Colonic mucosa (tissue), 4 donors: ENCODE measurements at regions not wholly inside any gene's neighbourhood (a gene's known extent, or its start where the extent isn't known, plus 50 kb on each side); places are given as distances from the start of the nearest gene placed in this dataset.
"Not testable (repeated sequence)": the region's sequence is repeated elsewhere in the genome, so short reads cannot be mapped to it uniquely, and the experiment has no call there.

Experiments used
- DNase-seq: peaks from one replicate; pipeline ENCODE4 v3.0.0-alpha.2; 2020
- H3K27ac ChIP-seq: fragments of 200-600 bp; one replicate; pipeline ENCODE4 v1.8.0; 2021
- H3K27me3 ChIP-seq: fragments of 200-600 bp; one replicate; pipeline ENCODE4 v1.8.0; 2021
- H3K36me3 ChIP-seq: fragments of 200-600 bp; one replicate; pipeline ENCODE4 v1.8.0; 2021
- H3K4me1 ChIP-seq: fragments of 200-600 bp; one replicate; pipeline ENCODE4 v1.8.0; 2021; ENCODE audit warnings: mild to moderate bottlenecking
- H3K4me3 ChIP-seq: fragments of 200-600 bp; one replicate; pipeline ENCODE4 v1.8.0; 2021
- H3K9ac ChIP-seq, 2 donors: one replicate each; pipeline ENCODE4 v1.7.0; 2013; ENCODE audit warnings: control low read depth in 2 of 2, low read depth in 2 of 2, low read length in 2 of 2
- H3K9me3 ChIP-seq: fragments of 200-600 bp; one replicate; pipeline ENCODE4 v1.8.0; 2021
- CTCF ChIP-seq: fragments of 200-600 bp; IDR thresholded peaks from one replicate; pipeline ENCODE4 v1.8.0; 2022; ENCODE audit warnings: antibody characterized with exemption, mild to moderate bottlenecking
- intact Hi-C: fragments of 100-400 bp; cut with DNase I; formaldehyde crosslinking; loops from one replicate; pipeline ENCODE4 v1.14.1; 2022
- donor health status: healthy.
- donor health status: DM: no; HTN: no; CAD: no.
- donor health status: DM: no; HTN: no; CAD: no.

DNA sequence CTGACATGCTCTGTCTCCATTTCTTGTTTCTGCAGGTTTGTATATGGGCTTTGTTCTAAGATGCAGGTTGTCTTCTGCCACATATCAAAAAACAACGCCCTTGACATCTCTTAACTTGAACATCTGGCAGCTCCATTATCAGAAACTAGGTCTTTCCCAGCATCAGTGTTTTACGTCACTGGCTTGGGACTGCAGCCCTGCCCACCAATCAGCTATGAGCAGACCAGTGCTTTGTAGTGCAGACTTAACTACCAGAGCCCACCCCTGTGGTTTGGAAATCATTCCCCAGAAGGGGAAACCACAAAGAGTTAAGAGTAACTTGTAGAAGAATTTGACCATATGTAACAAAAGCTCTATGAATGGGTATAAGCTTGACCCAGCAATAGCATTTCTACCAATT lies 132.4 kb downstream of the SEPTIN14 start:
- no peaks in the 10 kb centered on the region for H3K36me3 ChIP-seq
- no peak for TF ChIP-seq CTCF
- no peaks in the 10 kb centered on the region for H3K27me3 ChIP-seq
- DNase-seq: no peak
- H3K27ac ChIP-seq: no peak overlapping the region
- no peak overlapping the region for H3K9ac ChIP-seq
- no peaks in the 10 kb centered on the region for H3K9me3 ChIP-seq
- intact Hi-C loops: no loop called here
- H3K4me3 ChIP-seq: no peak overlapping the region
- H3K4me1 ChIP-seq: no peaks in the 10 kb centered on the region

GRCh38 chr7:55723621-55723941 lies 139.0 kb downstream of the SEPTIN14 start:
- no peaks in the 10 kb centered on the region for H3K27me3 ChIP-seq
- no peak overlapping the region for H3K9ac ChIP-seq
- DNase-seq: no peak
- intact Hi-C loops: loop anchor here (5.0 kb wide), 1 partner anchor 81 kb away; no protein-coding TSS in a partner anchor
- H3K36me3 ChIP-seq: no peaks in the 10 kb centered on the region
- TF ChIP-seq CTCF: no peak
- no peak overlapping the region for H3K4me3 ChIP-seq
- H3K27ac ChIP-seq: no peak overlapping the region
- no peaks in the 10 kb centered on the region for H3K9me3 ChIP-seq
- no peaks in the 10 kb centered on the region for H3K4me1 ChIP-seq

DNA sequence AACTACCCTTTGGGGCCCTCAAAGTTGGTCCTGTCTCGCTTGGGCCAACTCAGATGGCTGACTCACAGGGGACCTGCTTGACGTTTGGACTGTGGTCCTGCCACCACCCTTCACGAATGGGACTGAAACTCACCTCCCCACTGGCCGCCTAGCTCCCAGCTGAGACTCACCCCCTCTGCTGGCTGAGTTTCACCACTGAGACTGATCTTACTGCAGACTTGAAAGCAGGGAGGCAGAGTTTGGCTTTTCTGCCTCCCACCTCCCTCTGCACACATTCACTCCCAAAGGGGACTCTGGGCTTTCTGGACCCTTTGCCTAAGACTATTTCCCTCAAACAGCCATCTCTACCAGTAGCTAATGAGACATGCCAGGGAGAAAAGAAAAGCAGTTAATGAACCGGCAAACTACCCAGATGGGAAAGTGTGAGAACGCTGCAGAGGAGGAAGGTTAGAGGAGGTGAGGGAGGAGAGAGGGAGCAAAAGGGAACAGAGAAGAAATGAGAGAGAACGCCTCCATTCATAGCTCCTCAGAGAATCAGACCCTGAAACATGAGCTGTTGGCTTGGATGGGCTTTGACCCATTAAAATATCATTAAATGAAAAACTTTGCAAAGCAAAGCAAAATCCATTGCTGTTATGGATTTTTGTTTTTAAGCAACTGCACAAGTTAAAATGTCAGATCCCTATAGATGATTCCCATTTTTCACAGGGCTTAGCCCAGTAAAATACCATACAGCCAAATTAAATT lies 139.5 kb downstream of the SEPTIN14 start:
- not testable (repeated sequence) for H3K36me3 ChIP-seq, H3K27me3 ChIP-seq, H3K9me3 ChIP-seq, H3K4me1 ChIP-seq, H3K27ac ChIP-seq, DNase-seq, H3K4me3 ChIP-seq, H3K9ac ChIP-seq
- intact Hi-C loops: loop anchor here (5.0 kb wide), 1 partner anchor 81 kb away; no protein-coding TSS in a partner anchor
- TF ChIP-seq CTCF: peak; percentile 16

DNA sequence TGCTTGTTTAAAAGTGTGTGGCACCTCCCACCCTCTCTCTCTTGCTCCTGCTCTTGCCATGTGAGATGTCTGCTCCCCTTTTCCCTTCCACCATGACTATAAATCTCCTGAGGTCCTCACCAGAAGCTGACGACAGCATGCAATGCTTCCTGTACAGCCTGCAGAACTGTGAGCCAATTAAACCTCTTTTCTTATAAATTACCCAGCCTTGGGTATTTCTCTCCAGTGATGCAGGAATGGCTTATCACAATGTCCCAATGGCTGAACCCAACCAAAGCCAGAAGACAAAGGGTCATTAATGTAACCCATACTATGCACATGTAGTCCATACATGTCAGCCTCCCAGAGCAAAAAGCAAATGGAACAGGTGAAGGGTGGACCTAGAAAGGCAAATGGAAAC lies 141.5 kb downstream of the SEPTIN14 start:
- intact Hi-C loops: loop anchor here (5.0 kb wide), 1 partner anchor 79 kb away; no protein-coding TSS in a partner anchor
- H3K27me3 ChIP-seq, H3K9ac ChIP-seq, H3K9me3 ChIP-seq, H3K27ac ChIP-seq, DNase-seq, H3K4me1 ChIP-seq, H3K36me3 ChIP-seq, H3K4me3 ChIP-seq: not testable (repeated sequence)

DNA sequence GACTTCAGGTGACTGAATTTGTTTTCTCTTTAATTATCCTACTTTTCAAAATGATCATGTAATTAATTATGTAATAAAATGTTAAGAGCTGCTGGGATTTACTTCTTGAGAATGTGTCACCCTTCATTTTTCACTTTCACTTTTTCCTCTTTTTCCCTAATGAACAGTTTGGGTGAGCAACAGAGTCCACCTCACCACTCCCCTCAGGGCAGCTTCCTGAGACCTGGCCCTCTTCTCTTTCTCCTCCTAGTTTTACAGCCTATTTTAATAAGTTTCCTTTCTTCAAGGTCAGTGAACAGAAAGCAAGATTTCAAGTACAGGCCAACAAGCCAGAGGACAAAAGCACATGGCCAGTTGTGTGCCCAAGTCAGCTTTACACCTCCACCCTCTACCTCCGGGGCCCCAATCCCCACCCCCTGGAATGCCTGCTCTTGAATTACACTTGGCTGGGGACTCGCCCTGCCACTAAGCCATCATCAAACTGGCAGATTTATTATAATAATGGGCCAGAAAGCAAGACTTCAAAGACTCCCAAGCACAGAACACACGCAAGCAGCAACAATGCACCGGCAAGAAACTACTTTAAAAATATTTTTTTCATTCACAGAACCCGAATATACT lies 143.1 kb upstream of the VOPP1 start:
- H3K4me3 ChIP-seq, DNase-seq, intact Hi-C loops, H3K27ac ChIP-seq, H3K9ac ChIP-seq, H3K9me3 ChIP-seq, H3K4me1 ChIP-seq, H3K36me3 ChIP-seq, H3K27me3 ChIP-seq: not testable (repeated sequence)

DNA sequence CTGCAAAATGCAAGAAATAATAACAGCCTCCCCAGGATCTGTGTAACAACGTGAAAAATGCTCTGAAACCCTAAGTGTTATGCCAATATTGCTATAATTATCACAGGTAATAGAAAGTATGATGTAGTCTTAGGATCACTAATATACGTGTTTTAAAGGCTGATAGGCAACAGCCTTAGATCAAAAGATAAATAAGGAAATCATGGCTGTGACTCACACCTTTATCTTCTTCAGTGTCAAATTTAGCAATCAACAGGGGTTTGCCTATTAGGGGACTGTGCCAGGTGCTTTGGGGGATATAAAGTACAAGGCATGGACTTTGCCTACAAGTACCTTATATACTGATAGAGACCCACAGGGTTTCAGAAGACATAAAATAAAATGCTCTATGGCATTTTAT lies 142.1 kb upstream of the VOPP1 start:
- intact Hi-C loops, H3K9me3 ChIP-seq, H3K4me1 ChIP-seq, H3K9ac ChIP-seq, H3K36me3 ChIP-seq, H3K4me3 ChIP-seq, H3K27ac ChIP-seq, DNase-seq, H3K27me3 ChIP-seq: not testable (repeated sequence)

- H3K9ac ChIP-seq, DNase-seq, H3K9me3 ChIP-seq, H3K27me3 ChIP-seq, H3K4me3 ChIP-seq, H3K36me3 ChIP-seq, H3K4me1 ChIP-seq, intact Hi-C loops, H3K27ac ChIP-seq: not testable (repeated sequence)
These were observed 138.0 kb upstream of the VOPP1 start for GRCh38 chr7:55710312-55710711.

- intact Hi-C loops, H3K36me3 ChIP-seq: not testable (repeated sequence)
- peak; percentile 18 for DNase-seq
These were observed 135.7 kb upstream of the VOPP1 start for GRCh38 chr7:55708028-55708427.

GRCh38 chr7:55707410-55707809 lies 135.1 kb upstream of the VOPP1 start:
- H3K4me1 ChIP-seq, H3K36me3 ChIP-seq, intact Hi-C loops, H3K9me3 ChIP-seq, H3K27ac ChIP-seq, H3K4me3 ChIP-seq, H3K27me3 ChIP-seq, DNase-seq, H3K9ac ChIP-seq: not testable (repeated sequence)

More at GRCh38 chr7:55708028-55708427, 135.7 kb upstream of the VOPP1 start:
- H3K9ac ChIP-seq, H3K9me3 ChIP-seq, H3K4me3 ChIP-seq, H3K27ac ChIP-seq, H3K27me3 ChIP-seq, H3K4me1 ChIP-seq: not testable (repeated sequence)

DNA sequence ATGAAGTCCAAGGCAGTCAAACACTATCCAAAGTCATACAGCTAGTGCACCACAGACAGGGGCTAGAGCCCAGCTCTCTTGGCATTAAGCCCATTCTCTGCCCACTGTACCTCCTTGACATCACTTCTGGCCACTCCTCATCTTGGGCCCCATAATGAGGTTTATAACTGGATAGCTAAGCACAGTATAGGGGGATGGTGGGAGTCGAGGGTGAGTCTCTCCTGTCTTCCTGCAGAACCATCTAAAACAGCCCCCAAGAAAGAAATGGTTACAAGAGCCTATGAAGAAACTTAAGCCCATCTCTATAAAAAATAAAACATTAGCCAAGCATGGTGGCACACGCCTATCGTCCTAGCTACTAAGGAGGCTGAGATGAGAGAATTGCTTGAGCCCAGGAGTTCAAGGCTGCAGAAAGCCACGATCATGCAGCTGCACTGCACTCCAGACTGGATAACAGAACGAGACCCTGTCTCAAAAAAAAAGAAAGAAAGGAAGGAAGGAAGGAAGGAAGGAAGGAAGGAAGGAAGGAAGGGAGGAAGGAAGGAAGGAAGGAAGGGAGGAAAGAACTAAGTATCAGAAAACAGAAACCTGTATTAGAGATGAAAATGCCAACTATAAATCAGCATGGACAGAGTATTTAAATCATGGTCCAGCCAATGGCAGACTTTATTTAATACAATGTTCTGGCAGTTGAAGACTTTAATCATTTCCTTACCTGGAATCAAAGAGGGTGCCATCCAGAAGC lies 134.3 kb upstream of the VOPP1 start:
- H3K36me3 ChIP-seq, DNase-seq, H3K9me3 ChIP-seq, H3K9ac ChIP-seq, H3K27ac ChIP-seq, intact Hi-C loops, H3K4me3 ChIP-seq, H3K27me3 ChIP-seq, H3K4me1 ChIP-seq: not testable (repeated sequence)
